SK-N-SH (cell line): ENCODE measurements at regions not wholly inside any gene's neighbourhood (a gene's known extent, or its start where the extent isn't known, plus 50 kb on each side); places are given as distances from the start of the nearest gene placed in this dataset.

ENCODE experiments used
- CTCF ChIP-seq: fragments of 200-600 bp; sonication (generic); IDR thresholded peaks from 2 replicates; pipeline ENCODE4 v1.6.1; 2017; ENCODE audit warnings: antibody characterized with exemption, mild to moderate bottlenecking, moderate library complexity
- EP300 ChIP-seq, 2 experiments: IDR thresholded peaks; 2 replicates each; pipeline versions ENCODE4 v1.4.0 to v1.6.1; 2012; ENCODE audit warnings: borderline replicate concordance in 1 of 2, low read depth in 1 of 2, low read length in 1 of 2
- EZH2phosphoT487 ChIP-seq: fragments of 200-600 bp; sonication (generic); IDR thresholded peaks from 2 replicates; pipeline ENCODE4 v1.6.1; 2017; ENCODE audit warnings: low read depth, mixed run types, mild to moderate bottlenecking, antibody characterized with exemption, moderate library complexity, borderline replicate concordance
- MAX ChIP-seq: IDR thresholded peaks from 2 replicates; pipeline ENCODE4 v1.4.0; 2012; ENCODE audit warnings: low read depth
- MXI1 ChIP-seq: IDR thresholded peaks from 2 replicates; pipeline ENCODE4 v1.6.1; 2012; ENCODE audit warnings: mild to moderate bottlenecking, low read depth, low read length, improper control_type of control experiment
- NFIC ChIP-seq: IDR thresholded peaks from 2 replicates; pipeline ENCODE4 v1.4.0; 2012; ENCODE audit warnings: borderline replicate concordance
- NRF1 ChIP-seq: IDR thresholded peaks from 2 replicates; pipeline ENCODE4 v1.6.1; 2012; ENCODE audit warnings: low read depth, mild to moderate bottlenecking, low read length
- POLR2AphosphoS5 ChIP-seq: IDR thresholded peaks from 2 replicates; pipeline ENCODE4 v1.6.1; 2012; ENCODE audit warnings: low read depth, low read length
- RAD21 ChIP-seq: IDR thresholded peaks from 2 replicates; pipeline ENCODE4 v1.6.1; 2012; ENCODE audit warnings: mild to moderate bottlenecking, low read length
- RCOR1 ChIP-seq: fragments of 150-350 bp; IDR thresholded peaks from 2 replicates; pipeline ENCODE4 v1.6.1; 2017; ENCODE audit warnings: antibody characterized with exemption, low read length
- TAF1 ChIP-seq: IDR thresholded peaks from 2 replicates; pipeline ENCODE4 v1.6.1; 2012; ENCODE audit warnings: low read depth, mild to moderate bottlenecking, low read length, moderate library complexity, borderline replicate concordance
- YY1 ChIP-seq: IDR thresholded peaks from 2 replicates; pipeline ENCODE4 v1.4.0; 2012; ENCODE audit warnings: low read depth, mild to moderate bottlenecking

- TF ChIP-seq CTCF (no peak), MAX (no peak), YY1 (no peak), EZH2phosphoT487 (no peak), TAF1 (no peak), EP300 (IDR thresholded peaks at IDR 0.05; ENCODE audit: borderline replicate concordance in 1 of 2, low read depth in 1 of 2, low read length in 1 of 2) (no peak), POLR2AphosphoS5 (no peak), MXI1 (no peak), RAD21 (no peak), NFIC (no peak), RCOR1 (no peak), NRF1 (no peak)
These were observed 870.3 kb upstream of the SORCS1 start for GRCh38 chr10:108034829-108035228.
